Mesenchymal stem cell (in vitro differentiated cells and primary cell): ENCODE measurements at regions not wholly inside any gene's neighbourhood (a gene's known extent, or its start where the extent isn't known, plus 50 kb on each side); places are given as distances from the start of the nearest gene placed in this dataset.

ENCODE experiments used
- DNase-seq: peaks from one replicate; pipeline ENCODE4 v3.0.0-alpha.2; 2013
- H2AFZ ChIP-seq: one replicate; pipeline ENCODE4 v1.6.1; 2013; ENCODE audit warnings: low read depth, mild to moderate bottlenecking, control low read depth, inconsistent platforms, low read length, moderate library complexity
- H2AK5ac ChIP-seq: 2 replicates; pipeline ENCODE4 v1.6.1; 2013; ENCODE audit warnings: low read length, moderate library complexity, mild to moderate bottlenecking, inconsistent platforms; ENCODE audit not compliant: severe bottlenecking
- H2BK120ac ChIP-seq: one replicate; pipeline ENCODE4 v1.6.1; 2013; ENCODE audit warnings: low read depth, mild to moderate bottlenecking, inconsistent platforms, low read length, moderate library complexity
- H2BK12ac ChIP-seq, 2 experiments: one replicate each; pipeline ENCODE4 v1.6.1; 2013; ENCODE audit warnings: inconsistent platforms in 2 of 2, low read length in 2 of 2, mild to moderate bottlenecking in 2 of 2, moderate library complexity in 2 of 2, control low read depth in 1 of 2
- H2BK15ac ChIP-seq: one replicate; pipeline ENCODE4 v1.6.1; 2013; ENCODE audit warnings: mild to moderate bottlenecking, low read depth, inconsistent platforms; ENCODE audit not compliant: poor library complexity, severe bottlenecking
- H2BK5ac ChIP-seq: 2 replicates; pipeline ENCODE4 v1.6.1; 2013; ENCODE audit warnings: low read depth, mild to moderate bottlenecking, low read length, control low read depth, inconsistent platforms; ENCODE audit not compliant: poor library complexity, severe bottlenecking
- H3K14ac ChIP-seq, 2 experiments: one replicate each; pipeline ENCODE4 v1.6.1; 2013; ENCODE audit warnings: inconsistent platforms in 2 of 2, low read length in 2 of 2, control low read depth in 1 of 2, mild to moderate bottlenecking in 1 of 2, moderate library complexity in 1 of 2
- H3K18ac ChIP-seq, 2 experiments: one replicate each; pipeline ENCODE4 v1.6.1; 2013; ENCODE audit warnings: inconsistent platforms in 2 of 2, low read length in 2 of 2, control low read depth in 1 of 2, low read depth in 1 of 2, mild to moderate bottlenecking in 1 of 2
- H3K23ac ChIP-seq, 2 experiments: one replicate each; pipeline ENCODE4 v1.6.1; 2013; ENCODE audit warnings: inconsistent platforms in 2 of 2, low read length in 2 of 2, mild to moderate bottlenecking in 2 of 2, moderate library complexity in 2 of 2, control low read depth in 1 of 2
- H3K27ac ChIP-seq: 2 replicates; pipeline ENCODE4 v1.5.1; 2013; ENCODE audit warnings: mild to moderate bottlenecking, moderate library complexity, low read length, control low read depth, inconsistent platforms; ENCODE audit not compliant: poor library complexity, severe bottlenecking
- H3K27me3 ChIP-seq, 2 experiments: 2 replicates each; pipeline versions ENCODE4 v1.6.1 to v1.7.0; 2013; ENCODE audit warnings: low read length in 2 of 2, mild to moderate bottlenecking in 2 of 2, moderate library complexity in 2 of 2, control low read depth in 1 of 2, inconsistent platforms in 1 of 2; ENCODE audit not compliant: control insufficient read depth in 1 of 2, insufficient read depth in 1 of 2
- H3K36me3 ChIP-seq, 2 experiments: 2 replicates each; pipeline versions ENCODE4 v1.6.1 to v1.7.0; 2013; ENCODE audit warnings: low read length in 2 of 2, control low read depth in 1 of 2, inconsistent platforms in 1 of 2, low read depth in 1 of 2, mild to moderate bottlenecking in 1 of 2; ENCODE audit not compliant: insufficient read depth in 2 of 2, control insufficient read depth in 1 of 2
- H3K4ac ChIP-seq, 2 experiments: one replicate each; pipeline ENCODE4 v1.6.1; 2013; ENCODE audit warnings: inconsistent platforms in 2 of 2, low read length in 2 of 2, mild to moderate bottlenecking in 2 of 2, moderate library complexity in 2 of 2, control low read depth in 1 of 2, low read depth in 1 of 2
- H3K4me1 ChIP-seq: 2 replicates; pipeline ENCODE4 v1.6.1; 2013; ENCODE audit warnings: low read depth, low read length, control low read depth; ENCODE audit not compliant: control insufficient read depth, insufficient read depth
- H3K4me2 ChIP-seq: 2 replicates; pipeline ENCODE4 v1.6.1; 2013; ENCODE audit warnings: low read length, mild to moderate bottlenecking, inconsistent platforms; ENCODE audit not compliant: poor library complexity, severe bottlenecking
- H3K4me3 ChIP-seq, 2 experiments: 2 replicates each; pipeline versions ENCODE4 v1.5.1 to v1.7.0; 2013; ENCODE audit warnings: low read length in 2 of 2, mild to moderate bottlenecking in 2 of 2, control low read depth in 1 of 2, low read depth in 1 of 2; ENCODE audit not compliant: insufficient read depth in 1 of 2
- H3K79me1 ChIP-seq: replicated peaks from 2 replicates; pipeline ENCODE4 v1.6.1; 2013; ENCODE audit warnings: mild to moderate bottlenecking, control low read depth, low read length, inconsistent platforms; ENCODE audit not compliant: poor library complexity, severe bottlenecking
- H3K9ac ChIP-seq: 2 replicates; pipeline ENCODE4 v1.7.0; 2013; ENCODE audit warnings: mild to moderate bottlenecking, low read length, moderate library complexity
- H3K9me3 ChIP-seq: 2 replicates; pipeline ENCODE4 v1.7.0; 2013; ENCODE audit warnings: mild to moderate bottlenecking, low read length; ENCODE audit not compliant: control insufficient read depth
- H4K8ac ChIP-seq: one replicate; pipeline ENCODE4 v1.6.1; 2013; ENCODE audit warnings: inconsistent platforms, mild to moderate bottlenecking, low read length, moderate library complexity
- H4K91ac ChIP-seq: one replicate; pipeline ENCODE4 v1.6.1; 2013; ENCODE audit warnings: mild to moderate bottlenecking, low read length, inconsistent platforms
- WGBS: methylation state at CpG from one replicate; pipeline ENCODE4 v1.1.7; 2013; ENCODE audit warnings: mixed read lengths; 5-methylcytosine and 5-hydroxymethylcytosine counted together

GRCh38 chr16:65845466-65846209 is 520.9 kb upstream of the CDH5 start:
- H3K4me1 ChIP-seq, result no peaks in the 10 kb centered on the region
- no peak overlapping the region for H2BK12ac ChIP-seq
- DNase-seq, result peak; percentile 7
- no peaks in the 10 kb centered on the region for H3K36me3 ChIP-seq
- H2AK5ac ChIP-seq, result no peak overlapping the region
- H3K9ac ChIP-seq, result no peak overlapping the region
- no peaks in the 10 kb centered on the region for H3K9me3 ChIP-seq
- no peak overlapping the region for H3K4ac ChIP-seq
- H3K27me3 ChIP-seq, result no peaks in the 10 kb centered on the region
- no peak overlapping the region for H3K4me3 ChIP-seq
- no peaks in the 10 kb centered on the region for H3K79me1 ChIP-seq
- no peak overlapping the region for H4K8ac ChIP-seq
- H2BK15ac ChIP-seq, result no peak overlapping the region
- no peak overlapping the region for H3K4me2 ChIP-seq
- H3K14ac ChIP-seq, result no peak overlapping the region
- no peak overlapping the region for H2AFZ ChIP-seq
- no peak overlapping the region for H3K23ac ChIP-seq
- no peak overlapping the region for H2BK5ac ChIP-seq
- 59% methylated on average over 3 of the region's 4 CpGs for WGBS
- H3K18ac ChIP-seq, result no peak overlapping the region
- no peak overlapping the region for H3K27ac ChIP-seq
- H2BK120ac ChIP-seq, result no peak overlapping the region
- H4K91ac ChIP-seq, result no peak overlapping the region

GRCh38 chr16:65843941-65844340 is 522.5 kb upstream of the CDH5 start:
- Histone ChIP-seq H3K4me1 (no peaks in the 10 kb centered on the region), H2BK15ac (no peak overlapping the region), H2AK5ac (no peak overlapping the region), H3K23ac (no peak overlapping the region), H3K4me2 (no peak overlapping the region), H3K27me3 (no peaks in the 10 kb centered on the region), H4K91ac (no peak overlapping the region), H3K27ac (no peak overlapping the region), H3K36me3 (no peaks in the 10 kb centered on the region), H3K79me1 (no peaks in the 10 kb centered on the region), H2BK12ac (no peak overlapping the region), H3K9ac (no peak overlapping the region), H3K18ac (no peak overlapping the region), H3K9me3 (no peaks in the 10 kb centered on the region), H2AFZ (no peak overlapping the region), H2BK120ac (no peak overlapping the region), H4K8ac (no peak overlapping the region), H3K14ac (no peak overlapping the region), H3K4me3 (no peak overlapping the region), H2BK5ac (no peak overlapping the region), H3K4ac (no peak overlapping the region)
- no peak for DNase-seq
- 75% methylated on average over 1 of the region's 2 CpGs for WGBS

GRCh38 chr16:65842067-65842466 is 524.4 kb upstream of the CDH5 start:
- Histone ChIP-seq H3K18ac (no peak overlapping the region), H3K23ac (no peak overlapping the region), H2BK12ac (no peak overlapping the region), H4K91ac (no peak overlapping the region), H3K27me3 (no peaks in the 10 kb centered on the region), H3K27ac (no peak overlapping the region), H2AFZ (no peak overlapping the region), H3K4me3 (no peak overlapping the region), H2BK120ac (no peak overlapping the region), H3K4me2 (no peak overlapping the region), H2AK5ac (no peak overlapping the region), H3K79me1 (no peaks in the 10 kb centered on the region), H3K36me3 (no peaks in the 10 kb centered on the region), H3K14ac (no peak overlapping the region), H2BK5ac (no peak overlapping the region), H3K4ac (no peak overlapping the region), H3K9me3 (no peaks in the 10 kb centered on the region), H3K4me1 (no peaks in the 10 kb centered on the region), H2BK15ac (no peak overlapping the region), H3K9ac (no peak overlapping the region), H4K8ac (no peak overlapping the region)
- WGBS, result no CpG with 5 or more reads among the region's 1 CpG
- no peak for DNase-seq

- no peak overlapping the region for H3K27ac ChIP-seq
- H2BK120ac ChIP-seq, result no peak overlapping the region
- no peaks in the 10 kb centered on the region for H3K9me3 ChIP-seq
- H2BK5ac ChIP-seq, result no peak overlapping the region
- no peaks in the 10 kb centered on the region for H3K79me1 ChIP-seq
- no peak overlapping the region for H3K4me3 ChIP-seq
- no peak overlapping the region for H2AFZ ChIP-seq
- no peak overlapping the region for H2AK5ac ChIP-seq
- no peak overlapping the region for H2BK15ac ChIP-seq
- H4K8ac ChIP-seq, result no peak overlapping the region
- H3K4ac ChIP-seq, result no peak overlapping the region
- no peak overlapping the region for H3K4me2 ChIP-seq
- no peaks in the 10 kb centered on the region for H3K4me1 ChIP-seq
- H3K23ac ChIP-seq, result no peak overlapping the region
- no peak overlapping the region for H3K9ac ChIP-seq
- 90% methylated on average over 3 of the region's 3 CpGs for WGBS
- no peak overlapping the region for H3K18ac ChIP-seq
- H2BK12ac ChIP-seq, result no peak overlapping the region
- no peaks in the 10 kb centered on the region for H3K36me3 ChIP-seq
- no peak for DNase-seq
- H3K27me3 ChIP-seq, result no peaks in the 10 kb centered on the region
- H4K91ac ChIP-seq, result no peak overlapping the region
- H3K14ac ChIP-seq, result no peak overlapping the region
Observed at GRCh38 chr16:65838001-65838400, 528.5 kb upstream of the CDH5 start.
